AG08396 (cell line): ENCODE measurements at regions not wholly inside any gene's neighbourhood (a gene's known extent, or its start where the extent isn't known, plus 50 kb on each side); places are given as distances from the start of the nearest gene placed in this dataset.

Source experiments
- DNase-seq: peaks from one replicate; pipeline ENCODE4 v3.0.0; 2012; ENCODE audit warnings: low spot score, mixed read lengths

- DNase-seq = no peak
Measured at GRCh38 chrX:69277369-69277990, 112.2 kb upstream of the PJA1 start.

DNA sequence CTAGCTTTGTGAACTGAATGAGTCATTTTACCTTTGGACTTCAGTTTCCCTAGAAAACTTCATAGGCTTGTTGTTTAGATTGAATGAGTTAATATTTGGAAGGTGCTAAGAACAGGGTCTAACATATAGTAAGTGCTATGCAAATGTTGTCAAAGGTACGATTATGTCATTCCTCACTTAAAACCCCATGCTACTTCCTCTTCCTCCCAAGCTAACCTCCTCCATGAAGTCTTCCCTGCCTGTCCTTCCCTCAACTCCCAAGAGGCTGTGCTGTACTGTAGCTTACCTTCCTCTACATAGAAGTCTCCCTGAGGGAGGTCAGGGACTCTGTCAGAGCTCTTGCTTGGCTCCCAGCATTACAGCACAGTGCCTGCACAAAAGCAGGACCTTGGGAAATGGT, 103.4 kb upstream of the PJA1 start:
- DNase-seq = no peak

- DNase-seq = no peak
Measured at GRCh38 chrX:69264158-69264581, 98.9 kb upstream of the PJA1 start.

- DNase-seq = no peak
Measured at GRCh38 chrX:69263251-69263820, 98.1 kb upstream of the PJA1 start.

- DNase-seq = no peak
Measured at GRCh38 chrX:69262036-69262936, 97.0 kb upstream of the PJA1 start.

- no peak for DNase-seq
Measured at GRCh38 chrX:69260169-69260568, 94.9 kb upstream of the PJA1 start.

- no peak for DNase-seq
Measured at GRCh38 chrX:69258893-69259292, 93.6 kb upstream of the PJA1 start.

DNA sequence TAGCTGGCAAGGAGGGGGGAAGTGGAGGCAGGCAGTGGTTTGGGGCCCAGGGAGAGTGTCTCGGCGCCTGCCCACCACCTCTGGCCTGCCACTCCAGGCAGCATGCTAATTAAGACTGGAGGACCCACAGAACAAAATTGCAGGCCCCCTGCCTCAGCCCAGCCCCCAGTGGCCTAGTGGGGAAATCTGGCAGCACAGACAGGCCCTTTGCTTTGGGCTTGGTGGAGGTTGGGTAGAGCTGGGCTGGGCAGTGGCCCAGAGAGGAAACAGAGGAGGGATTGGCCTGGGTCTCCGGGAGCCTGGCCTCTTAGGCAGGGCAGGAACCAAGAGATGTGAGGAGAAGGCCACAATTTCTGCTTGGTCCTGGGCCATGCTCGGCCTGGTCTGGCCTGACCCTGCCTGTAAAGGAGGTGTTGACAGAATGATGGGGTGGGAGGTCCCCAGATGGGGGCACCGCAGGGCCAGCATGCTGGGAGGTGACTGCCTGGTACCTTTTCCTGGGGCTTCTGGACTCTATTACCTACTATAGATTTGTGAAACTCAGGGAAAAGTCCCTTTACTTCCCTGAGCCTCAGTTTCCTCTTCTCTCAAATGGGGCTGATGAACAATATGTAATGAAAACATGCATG, 92.4 kb upstream of the PJA1 start:
- DNase-seq = no peak

DNA sequence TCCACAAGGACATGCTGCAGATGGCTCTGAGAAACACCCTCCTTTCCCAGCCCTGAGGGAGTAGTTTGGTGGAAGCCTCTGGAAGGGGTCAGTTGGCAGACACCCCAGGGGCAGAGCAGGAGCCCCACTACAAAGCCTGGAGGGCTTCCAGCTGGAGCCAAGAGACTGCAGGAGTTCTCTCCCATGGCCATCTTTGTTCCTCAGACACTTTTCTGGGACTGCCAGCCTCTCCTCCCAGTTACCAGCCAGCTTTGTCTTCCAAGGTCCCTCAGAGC, 91.0 kb upstream of the PJA1 start:
- DNase-seq = no peak

DNA sequence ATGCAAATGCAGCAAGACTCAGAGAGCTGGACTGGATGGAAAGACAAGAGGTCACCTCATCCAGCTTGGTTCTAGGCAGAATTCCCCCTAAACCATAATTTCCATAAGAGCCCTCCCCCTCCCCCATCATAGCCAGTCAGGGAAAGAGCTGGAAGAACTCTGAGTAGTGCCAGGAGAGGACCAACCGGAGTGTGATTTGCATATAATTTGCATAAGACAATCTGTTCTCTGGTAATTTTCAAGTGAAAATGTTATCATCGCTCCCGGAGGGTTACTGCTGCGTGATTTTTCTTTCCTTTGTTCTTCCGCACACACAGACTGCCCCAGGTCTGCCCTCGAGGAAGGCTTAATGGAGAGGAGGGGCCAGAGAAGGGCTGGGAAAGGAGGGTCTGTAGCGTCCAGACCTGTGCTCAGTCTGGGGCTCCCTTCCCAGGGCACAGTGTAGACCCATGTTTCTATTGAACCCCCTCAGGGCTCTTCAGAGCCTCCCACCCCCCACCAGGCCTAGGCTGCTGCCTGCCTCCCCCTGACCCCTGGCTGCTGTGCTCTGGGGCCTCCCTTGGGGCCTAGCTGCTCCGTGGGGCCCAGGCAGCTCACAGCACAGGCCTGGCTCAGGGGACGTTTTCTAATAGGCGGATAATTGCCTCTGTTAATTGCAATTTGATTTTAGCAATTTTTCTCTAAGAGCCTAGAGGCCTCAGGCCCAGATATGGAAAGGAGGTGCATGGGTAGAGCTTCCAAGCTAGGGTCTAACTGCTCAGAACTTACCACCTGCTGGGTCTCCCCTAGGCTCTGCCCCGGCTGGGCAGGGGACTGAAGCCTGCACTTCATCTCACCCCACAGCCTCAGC, 90.4 kb upstream of the PJA1 start:
- no peak for DNase-seq

- no peak for DNase-seq
Measured at GRCh38 chrX:69253821-69254220, 88.6 kb upstream of the PJA1 start.

- no peak for DNase-seq
Measured at GRCh38 chrX:69243276-69243675, 78.0 kb upstream of the PJA1 start.

GRCh38 chrX:69238887-69239231, 73.6 kb upstream of the PJA1 start:
- no peak for DNase-seq

- no peak for DNase-seq
Measured at GRCh38 chrX:69238114-69238886, 73.0 kb upstream of the PJA1 start.

DNA sequence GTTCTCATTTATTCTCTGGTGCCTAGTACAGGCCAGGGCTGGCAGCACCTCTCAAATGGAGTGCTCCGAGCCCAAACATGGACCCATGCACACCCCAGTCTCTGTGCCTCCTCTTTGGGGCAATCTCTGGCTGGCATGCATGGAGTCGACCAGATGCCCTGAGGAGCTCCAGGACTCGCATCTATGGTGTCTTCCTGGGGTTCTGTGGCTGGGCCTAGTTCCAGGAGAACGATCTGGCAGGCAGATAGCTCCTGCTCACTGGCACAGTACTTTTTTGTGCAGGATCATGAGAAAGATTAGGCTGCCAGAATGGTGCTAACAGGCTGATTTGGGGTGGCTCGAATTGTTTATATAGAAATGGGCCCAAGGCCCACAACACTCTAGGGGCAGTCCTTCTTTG, 72.0 kb upstream of the PJA1 start:
- no peak for DNase-seq

DNA sequence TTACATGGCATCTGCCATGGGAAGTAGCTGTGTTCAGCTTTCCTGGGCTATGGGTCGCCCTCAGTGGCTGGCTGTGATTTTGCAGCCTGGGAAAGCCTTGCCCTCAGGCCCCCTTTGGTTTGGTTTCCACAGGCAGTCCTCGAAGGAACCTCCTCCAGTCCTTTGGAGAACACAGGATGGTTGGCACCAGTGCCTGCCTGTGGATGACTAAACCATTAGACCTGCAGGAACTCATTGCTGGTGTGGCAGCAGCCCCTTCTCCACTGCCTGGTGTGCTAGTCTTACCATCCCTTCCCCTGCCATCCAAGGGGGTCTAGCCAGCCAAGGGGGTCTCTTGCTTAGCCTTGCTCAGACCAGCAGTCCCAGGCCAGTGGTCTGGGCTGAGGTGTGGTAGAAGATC, 71.4 kb upstream of the PJA1 start:
- DNase-seq = no peak

DNA sequence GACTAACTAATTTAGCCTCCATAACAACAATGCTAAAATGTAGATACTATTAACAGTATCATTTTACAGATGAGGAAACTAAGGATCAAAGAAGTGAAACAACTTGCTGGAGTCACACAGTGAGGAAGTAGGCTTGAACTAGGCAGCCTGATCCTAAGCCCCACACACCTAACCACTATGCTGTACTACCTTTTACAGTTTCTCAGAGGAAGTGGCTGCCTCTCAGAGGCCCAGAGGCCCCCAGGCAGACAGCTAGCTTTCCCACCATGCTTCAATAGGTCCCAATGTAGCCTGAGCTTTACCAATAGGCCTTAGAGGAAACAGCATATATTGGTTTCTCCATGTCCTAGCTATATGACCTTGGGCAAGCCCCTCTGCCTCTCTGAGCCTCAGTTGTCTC, 69.4 kb upstream of the PJA1 start:
- no peak for DNase-seq

GRCh38 chrX:69232945-69233344, 67.7 kb upstream of the PJA1 start:
- DNase-seq = no peak

GRCh38 chrX:69231903-69232302, 66.7 kb upstream of the PJA1 start:
- DNase-seq = no peak

DNA sequence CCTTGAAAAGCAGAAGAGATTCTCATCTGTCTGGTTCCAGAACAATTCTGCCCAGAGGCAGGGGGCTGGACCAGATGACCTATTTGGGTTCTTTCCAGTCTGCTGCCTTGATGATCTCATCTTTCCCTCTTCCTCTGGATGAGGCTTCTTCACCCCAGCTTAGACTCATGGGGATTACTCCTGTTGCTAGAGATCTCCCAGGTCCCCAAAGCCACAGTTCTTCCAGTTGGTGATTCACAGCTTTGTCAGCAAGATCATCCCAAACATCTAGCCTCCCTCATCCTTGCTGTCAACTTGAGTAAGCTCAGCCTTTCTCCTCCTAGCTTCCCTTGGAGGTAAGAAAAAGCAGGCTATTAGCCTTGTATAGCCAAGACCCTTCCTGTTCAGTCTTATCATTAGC, 64.2 kb upstream of the PJA1 start:
- peak; percentile 52 for DNase-seq

GRCh38 chrX:69228732-69229131, 63.5 kb upstream of the PJA1 start:
- DNase-seq = no peak
